Brain microvascular endothelial cell (primary cell): ENCODE measurements at regions not wholly inside any gene's neighbourhood (a gene's known extent, or its start where the extent isn't known, plus 50 kb on each side); places are given as distances from the start of the nearest gene placed in this dataset.

Experiments used
- DNase-seq: peaks from one replicate; pipeline ENCODE4 v3.0.0-alpha.2; 2020
- H3K27ac ChIP-seq: fragments of 250-450 bp; sonication (Bioruptor Pico); 2 replicates; pipeline ENCODE4 v1.5.1; 2020; ENCODE audit warnings: mild to moderate bottlenecking, moderate library complexity
- H3K27me3 ChIP-seq: fragments of 250-450 bp; sonication (Bioruptor Pico); replicated peaks from 2 replicates; pipeline ENCODE4 v1.5.1; 2020; ENCODE audit warnings: mild to moderate bottlenecking
- H3K36me3 ChIP-seq: fragments of 250-450 bp; sonication (Bioruptor Pico); replicated peaks from 2 replicates; pipeline ENCODE4 v1.5.1; 2020; ENCODE audit warnings: mild to moderate bottlenecking
- H3K4me3 ChIP-seq: 2 replicates; pipeline ENCODE4 v1.5.1; 2011; ENCODE audit warnings: low read depth, mild to moderate bottlenecking, control low read depth, low read length, moderate library complexity
- in situ Hi-C: cut with HindIII; loops from 2 replicates; pipeline ENCODE4 v1.10.0; 2017; ENCODE audit warnings: low sequenced_read_pairs, low pct_ligation_motif_present
- TF ChIP-seq, protein P1 (sequence below): IDR thresholded peaks from 2 replicates; pipeline ENCODE4 v1.5.1; 2011; ENCODE audit warnings: low read depth, mild to moderate bottlenecking, moderate library complexity, low read length, control low read depth, inconsistent platforms; ENCODE audit errors: missing control alignments

DNA sequence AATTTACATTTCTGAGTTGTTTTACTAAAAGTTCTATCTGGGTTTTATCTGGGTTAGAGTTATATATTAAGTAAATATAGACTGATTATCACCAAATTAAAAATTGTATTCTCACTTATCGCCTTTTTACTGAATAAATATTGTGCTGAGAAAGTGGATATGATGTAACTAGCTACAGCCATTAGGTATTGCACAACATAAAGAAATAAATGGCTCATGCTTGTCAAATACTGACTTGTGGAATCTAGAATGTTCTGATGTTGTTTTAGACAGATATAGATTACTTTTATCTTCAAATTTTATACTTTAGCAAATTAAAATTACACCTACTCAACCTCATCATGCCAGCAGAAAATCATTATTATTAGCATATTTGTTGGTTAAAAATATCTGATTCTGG, 1277.1 kb upstream of the MIR17HG start:
- no peak for DNase-seq
- in situ Hi-C loops, result no loop called here
- no peaks in the 10 kb centered on the region for H3K36me3 ChIP-seq
- H3K27ac ChIP-seq, result no peak overlapping the region
- no peak overlapping the region for H3K4me3 ChIP-seq
- TF ChIP-seq, protein P1, sequence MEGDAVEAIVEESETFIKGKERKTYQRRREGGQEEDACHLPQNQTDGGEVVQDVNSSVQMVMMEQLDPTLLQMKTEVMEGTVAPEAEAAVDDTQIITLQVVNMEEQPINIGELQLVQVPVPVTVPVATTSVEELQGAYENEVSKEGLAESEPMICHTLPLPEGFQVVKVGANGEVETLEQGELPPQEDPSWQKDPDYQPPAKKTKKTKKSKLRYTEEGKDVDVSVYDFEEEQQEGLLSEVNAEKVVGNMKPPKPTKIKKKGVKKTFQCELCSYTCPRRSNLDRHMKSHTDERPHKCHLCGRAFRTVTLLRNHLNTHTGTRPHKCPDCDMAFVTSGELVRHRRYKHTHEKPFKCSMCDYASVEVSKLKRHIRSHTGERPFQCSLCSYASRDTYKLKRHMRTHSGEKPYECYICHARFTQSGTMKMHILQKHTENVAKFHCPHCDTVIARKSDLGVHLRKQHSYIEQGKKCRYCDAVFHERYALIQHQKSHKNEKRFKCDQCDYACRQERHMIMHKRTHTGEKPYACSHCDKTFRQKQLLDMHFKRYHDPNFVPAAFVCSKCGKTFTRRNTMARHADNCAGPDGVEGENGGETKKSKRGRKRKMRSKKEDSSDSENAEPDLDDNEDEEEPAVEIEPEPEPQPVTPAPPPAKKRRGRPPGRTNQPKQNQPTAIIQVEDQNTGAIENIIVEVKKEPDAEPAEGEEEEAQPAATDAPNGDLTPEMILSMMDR, result no peak
- H3K27me3 ChIP-seq, result no peaks in the 10 kb centered on the region

DNA sequence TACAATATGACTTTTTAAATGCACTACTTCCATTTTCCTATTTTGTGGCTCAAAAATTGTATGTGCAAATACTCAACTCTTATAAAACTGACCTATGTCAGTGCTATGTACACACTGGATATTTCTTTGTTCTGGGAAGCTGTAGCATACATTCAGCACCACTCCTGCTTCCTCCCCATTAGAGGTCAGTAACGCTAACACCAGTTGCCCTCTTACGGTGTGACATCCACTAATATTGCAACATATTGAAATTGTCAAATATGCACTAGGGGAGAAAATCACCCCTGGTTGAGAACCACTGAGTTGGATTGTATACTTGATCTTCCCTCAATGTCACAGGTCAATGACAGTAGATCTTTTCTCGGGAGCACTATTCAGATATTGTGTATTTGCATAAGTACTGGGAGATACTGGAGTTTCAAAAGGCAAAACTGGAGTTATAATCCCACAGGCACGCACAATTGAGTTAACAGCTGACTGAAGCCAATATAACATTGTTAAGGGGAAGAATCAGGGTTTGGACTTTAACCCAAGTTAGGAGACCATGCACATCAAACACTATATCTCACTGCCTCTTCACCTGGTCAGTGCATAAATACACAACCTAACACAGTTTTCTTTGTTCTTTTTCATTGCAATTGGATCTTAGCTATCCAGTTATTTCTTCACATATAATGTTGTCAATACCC, 1276.5 kb upstream of the MIR17HG start:
- in situ Hi-C loops, result no loop called here
- Histone ChIP-seq H3K27me3 (no peaks in the 10 kb centered on the region), H3K4me3 (no peak overlapping the region), H3K36me3 (no peaks in the 10 kb centered on the region), H3K27ac (no peak overlapping the region)
- no peak for DNase-seq
- TF ChIP-seq, protein P1, result no peak

DNA sequence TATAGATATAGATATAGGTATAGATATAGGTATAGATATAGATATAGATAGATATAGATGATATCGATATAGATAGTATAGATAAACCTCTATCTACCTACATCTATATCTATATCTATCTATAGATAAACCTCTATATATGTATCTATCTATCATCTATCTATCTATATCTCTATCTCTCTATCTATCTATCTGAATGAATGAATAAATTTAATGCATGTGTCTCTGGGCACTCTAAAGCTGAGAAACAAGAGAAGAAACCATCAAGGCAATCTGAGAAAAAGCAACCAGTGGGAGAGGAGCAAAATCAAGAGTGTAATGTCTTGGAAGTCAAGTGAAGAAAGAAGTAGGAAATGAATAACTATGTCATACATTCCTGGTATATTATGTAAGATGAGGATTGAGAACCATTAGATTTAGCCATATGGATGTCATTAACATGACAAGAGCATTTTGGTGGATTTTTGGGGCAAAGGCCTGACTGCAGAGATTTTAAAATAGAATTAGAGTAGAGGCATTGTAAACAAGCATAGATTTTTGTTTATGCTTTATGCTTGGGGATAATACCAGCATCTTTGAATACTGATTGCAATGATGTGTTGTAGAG, 1262.7 kb upstream of the MIR17HG start:
- DNase-seq, result no peak
- H3K27me3 ChIP-seq, result no peaks in the 10 kb centered on the region
- in situ Hi-C loops, result no loop called here
- no peak overlapping the region for H3K4me3 ChIP-seq
- H3K27ac ChIP-seq, result no peak overlapping the region
- TF ChIP-seq, protein P1, result no peak
- no peaks in the 10 kb centered on the region for H3K36me3 ChIP-seq

DNA sequence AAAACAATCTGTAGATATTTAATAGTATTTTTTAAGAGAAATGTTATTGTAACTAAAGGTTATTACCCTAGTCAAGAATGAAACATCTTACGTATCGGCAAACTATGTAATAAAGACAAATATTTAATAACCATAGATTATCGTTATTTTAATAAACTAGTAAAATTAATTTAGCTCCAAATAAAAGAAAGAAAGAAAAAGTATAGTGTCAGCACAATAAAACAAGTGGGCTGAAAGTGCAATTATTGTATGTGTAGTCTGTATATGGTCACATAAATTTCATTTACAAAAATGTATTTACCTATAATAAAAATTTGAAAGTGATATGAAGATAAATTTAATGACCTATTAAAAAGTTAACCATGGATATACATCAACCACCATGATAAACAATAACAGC, 1258.4 kb upstream of the MIR17HG start:
- Histone ChIP-seq H3K4me3 (no peak overlapping the region), H3K27me3 (no peaks in the 10 kb centered on the region), H3K36me3 (no peaks in the 10 kb centered on the region), H3K27ac (no peak overlapping the region)
- TF ChIP-seq, protein P1, result no peak
- in situ Hi-C loops, result no loop called here
- DNase-seq, result no peak

DNA sequence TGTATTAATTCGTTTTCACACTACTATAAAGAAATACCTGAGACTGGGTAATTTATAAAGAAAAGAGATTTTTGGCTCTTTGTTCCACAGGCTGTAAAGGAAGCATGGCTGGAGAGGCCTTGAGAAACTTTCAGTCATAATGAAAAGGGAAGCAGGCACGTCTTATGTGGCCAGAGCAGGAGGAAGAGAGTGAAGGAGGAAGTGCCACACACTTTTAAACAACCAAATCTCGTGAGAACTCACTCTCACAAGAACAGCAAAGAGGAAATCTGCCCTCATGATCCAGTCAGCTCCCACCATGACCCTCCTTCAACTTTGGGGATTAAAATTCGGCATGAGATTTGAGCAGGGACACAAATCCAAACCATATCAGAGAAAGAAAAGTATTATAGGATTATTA, 1255.9 kb upstream of the MIR17HG start:
- Histone ChIP-seq H3K4me3 (no peak overlapping the region), H3K27ac (no peak overlapping the region), H3K27me3 (no peaks in the 10 kb centered on the region), H3K36me3 (no peaks in the 10 kb centered on the region)
- in situ Hi-C loops, result no loop called here
- TF ChIP-seq, protein P1, result no peak
- no peak for DNase-seq

DNA sequence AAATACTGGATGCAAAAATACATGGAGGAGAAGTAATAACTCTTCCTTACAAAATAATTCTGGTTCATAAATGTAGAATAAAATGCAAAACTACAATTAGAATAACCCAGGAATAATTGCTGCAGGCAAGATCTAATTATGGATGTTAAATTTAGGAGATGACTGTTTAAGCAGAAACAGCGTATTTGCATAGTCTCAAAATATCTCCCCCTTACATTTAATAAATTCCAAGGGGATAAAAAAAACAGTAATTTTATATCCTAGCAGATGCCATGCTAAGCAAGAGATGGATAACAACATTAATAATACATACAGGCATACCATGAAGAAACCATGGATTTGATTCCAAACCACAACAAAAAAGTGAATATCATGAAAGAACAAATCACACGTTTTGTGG, 1253.1 kb upstream of the MIR17HG start:
- no peak overlapping the region for H3K27ac ChIP-seq
- in situ Hi-C loops, result no loop called here
- no peak overlapping the region for H3K4me3 ChIP-seq
- no peaks in the 10 kb centered on the region for H3K36me3 ChIP-seq
- no peaks in the 10 kb centered on the region for H3K27me3 ChIP-seq
- TF ChIP-seq, protein P1, result no peak
- DNase-seq, result no peak
